Activated T-cell treated with anti-CD3 and anti-CD28 coated beads, Interleukin-2, amount 50 U/mL, for 24 hours (primary cell): ENCODE measurements at regions not wholly inside any gene's neighbourhood (a gene's known extent, or its start where the extent isn't known, plus 50 kb on each side); places are given as distances from the start of the nearest gene placed in this dataset.
"Not testable (repeated sequence)": the region's sequence is repeated elsewhere in the genome, so short reads cannot be mapped to it uniquely, and the experiment has no call there.

Experiments
- DNase-seq: peaks from one replicate; pipeline ENCODE4 v3.0.0-alpha.2; 2020
- H3K27ac Mint-ChIP-seq: 2 replicates; pipeline ENCODE4 v1.8.0; 2020; ENCODE audit warnings: mild to moderate bottlenecking, mixed read lengths
- H3K27me3 Mint-ChIP-seq: 2 replicates; pipeline ENCODE4 v1.8.0; 2020; ENCODE audit warnings: mixed read lengths
- H3K36me3 Mint-ChIP-seq: 2 replicates; pipeline ENCODE4 v1.8.0; 2020; ENCODE audit warnings: low read depth, mixed read lengths
- H3K4me1 Mint-ChIP-seq: 2 replicates; pipeline ENCODE4 v1.8.0; 2020; ENCODE audit warnings: low read depth, mixed read lengths
- H3K4me3 Mint-ChIP-seq: 2 replicates; pipeline ENCODE4 v1.8.0; 2020; ENCODE audit warnings: mild to moderate bottlenecking, moderate library complexity, mixed read lengths
- H3K9me3 Mint-ChIP-seq: 2 replicates; pipeline ENCODE4 v1.8.0; 2020; ENCODE audit warnings: mixed read lengths

GRCh38 chr17:64780096-64781013 is 118.2 kb upstream of the SMURF2 start:
- peak; percentile 83 for DNase-seq
- Mint-ChIP-seq H3K36me3 (peaks cover 20% of the 10 kb centered on the region), H3K27me3 (peaks cover 24% of the 10 kb centered on the region), H3K9me3 (no peaks in the 10 kb centered on the region), H3K27ac (no peak overlapping the region), H3K4me3 (peak overlapping the region; percentile 72), H3K4me1 (peaks cover 45% of the 10 kb centered on the region)

- Mint-ChIP-seq H3K36me3 (peaks cover 14% of the 10 kb centered on the region), H3K4me3 (peak overlapping the region; percentile 72), H3K27me3 (peaks cover 24% of the 10 kb centered on the region), H3K4me1 (peaks cover 45% of the 10 kb centered on the region), H3K9me3 (no peaks in the 10 kb centered on the region), H3K27ac (no peak overlapping the region)
- DNase-seq = no peak
Observed at GRCh38 chr17:64779376-64780095, 117.4 kb upstream of the SMURF2 start.

GRCh38 chr17:64779098-64779375 is 116.9 kb upstream of the SMURF2 start:
- Mint-ChIP-seq H3K27me3 (peaks cover 24% of the 10 kb centered on the region), H3K4me3 (peak overlapping the region; percentile 43), H3K4me1 (peaks cover 45% of the 10 kb centered on the region)
- H3K27ac Mint-ChIP-seq, H3K9me3 Mint-ChIP-seq, DNase-seq, H3K36me3 Mint-ChIP-seq: not testable (repeated sequence)

- Mint-ChIP-seq H3K4me1 (peaks cover 45% of the 10 kb centered on the region), H3K36me3 (peaks cover 5% of the 10 kb centered on the region), H3K27ac (no peak overlapping the region), H3K27me3 (peaks cover 24% of the 10 kb centered on the region), H3K9me3 (no peaks in the 10 kb centered on the region), H3K4me3 (peak overlapping the region; percentile 43)
- peak; percentile 63 for DNase-seq
Observed at GRCh38 chr17:64778240-64779097, 116.4 kb upstream of the SMURF2 start.

GRCh38 chr17:64777415-64778239 is 115.5 kb upstream of the SMURF2 start:
- H3K4me3 Mint-ChIP-seq = peak overlapping the region; percentile 59
- no peak overlapping the region for H3K27ac Mint-ChIP-seq
- H3K9me3 Mint-ChIP-seq = no peaks in the 10 kb centered on the region
- H3K27me3 Mint-ChIP-seq = peaks cover 24% of the 10 kb centered on the region
- no peaks in the 10 kb centered on the region for H3K36me3 Mint-ChIP-seq
- peaks cover 38% of the 10 kb centered on the region for H3K4me1 Mint-ChIP-seq
- DNase-seq = no peak

GRCh38 chr17:64776720-64777414 is 114.8 kb upstream of the SMURF2 start:
- H3K27ac Mint-ChIP-seq, H3K36me3 Mint-ChIP-seq: not testable (repeated sequence)

GRCh38 chr17:64775701-64776570 is 113.8 kb upstream of the SMURF2 start:
- H3K36me3 Mint-ChIP-seq = no peaks in the 10 kb centered on the region
- H3K9me3 Mint-ChIP-seq = no peaks in the 10 kb centered on the region
- H3K4me3 Mint-ChIP-seq = peak overlapping the region; percentile 59
- peaks cover 29% of the 10 kb centered on the region for H3K4me1 Mint-ChIP-seq
- H3K27ac Mint-ChIP-seq = peak overlapping the region; percentile 26
- no peak for DNase-seq
- peaks cover 24% of the 10 kb centered on the region for H3K27me3 Mint-ChIP-seq

More at GRCh38 chr17:64776720-64777414, 114.8 kb upstream of the SMURF2 start:
- Mint-ChIP-seq H3K4me3 (peak overlapping the region; percentile 59), H3K4me1 (peaks cover 31% of the 10 kb centered on the region), H3K27me3 (peaks cover 24% of the 10 kb centered on the region)
- H3K9me3 Mint-ChIP-seq = not testable (repeated sequence)
- peak; percentile 87 for DNase-seq

GRCh38 chr17:64774888-64775540 is 112.9 kb upstream of the SMURF2 start:
- Mint-ChIP-seq H3K4me1 (peaks cover 25% of the 10 kb centered on the region), H3K4me3 (no peak overlapping the region), H3K9me3 (no peaks in the 10 kb centered on the region), H3K27me3 (peaks cover 24% of the 10 kb centered on the region), H3K36me3 (no peaks in the 10 kb centered on the region), H3K27ac (no peak overlapping the region)
- DNase-seq = no peak

- H3K4me3 Mint-ChIP-seq = no peak overlapping the region
- peaks cover 19% of the 10 kb centered on the region for H3K4me1 Mint-ChIP-seq
- H3K36me3 Mint-ChIP-seq = no peaks in the 10 kb centered on the region
- peaks cover 19% of the 10 kb centered on the region for H3K27me3 Mint-ChIP-seq
- no peak for DNase-seq
- no peak overlapping the region for H3K27ac Mint-ChIP-seq
- H3K9me3 Mint-ChIP-seq = no peaks in the 10 kb centered on the region
Observed at GRCh38 chr17:64773836-64774761, 112.0 kb upstream of the SMURF2 start.

- H3K4me1 Mint-ChIP-seq = peaks cover 16% of the 10 kb centered on the region
- no peak overlapping the region for H3K27ac Mint-ChIP-seq
- H3K4me3 Mint-ChIP-seq = no peak overlapping the region
- no peaks in the 10 kb centered on the region for H3K9me3 Mint-ChIP-seq
- H3K27me3 Mint-ChIP-seq = peaks cover 15% of the 10 kb centered on the region
- H3K36me3 Mint-ChIP-seq = no peaks in the 10 kb centered on the region
- no peak for DNase-seq
Observed at GRCh38 chr17:64773386-64773835, 111.3 kb upstream of the SMURF2 start.

GRCh38 chr17:64772845-64773299 is 110.8 kb upstream of the SMURF2 start:
- no peak for DNase-seq
- H3K4me1 Mint-ChIP-seq = peaks cover 14% of the 10 kb centered on the region
- H3K36me3 Mint-ChIP-seq = no peaks in the 10 kb centered on the region
- no peak overlapping the region for H3K27ac Mint-ChIP-seq
- H3K9me3 Mint-ChIP-seq = no peaks in the 10 kb centered on the region
- H3K27me3 Mint-ChIP-seq = peaks cover 10% of the 10 kb centered on the region
- H3K4me3 Mint-ChIP-seq = no peak overlapping the region
